HPDE6-E6E7 (cell line): ENCODE measurements at regions not wholly inside any gene's neighbourhood (a gene's known extent, or its start where the extent isn't known, plus 50 kb on each side); places are given as distances from the start of the nearest gene placed in this dataset.

Experiments
- DNase-seq: peaks from one replicate; pipeline ENCODE4 v3.0.0; 2011; ENCODE audit warnings: missing footprints; ENCODE audit errors: extremely low spot score

GRCh38 chr10:29069941-29070340 is 218.9 kb upstream of the LYZL1 start:
- no peak for DNase-seq

GRCh38 chr10:29078919-29079318 is 210.0 kb upstream of the LYZL1 start:
- no peak for DNase-seq

- no peak for DNase-seq
These were observed 207.6 kb upstream of the LYZL1 start for GRCh38 chr10:29081231-29081630.

GRCh38 chr10:29081951-29082685 is 206.8 kb upstream of the LYZL1 start:
- DNase-seq, result no peak

GRCh38 chr10:29083096-29083495 is 205.8 kb upstream of the LYZL1 start:
- no peak for DNase-seq

- DNase-seq, result no peak
These were observed 204.1 kb upstream of the LYZL1 start for GRCh38 chr10:29084681-29085307.

- DNase-seq, result no peak
These were observed 199.8 kb upstream of the LYZL1 start for GRCh38 chr10:29089091-29089490.

- no peak for DNase-seq
These were observed 192.5 kb upstream of the LYZL1 start for GRCh38 chr10:29096303-29096824.

GRCh38 chr10:29098423-29098822 is 190.4 kb upstream of the LYZL1 start:
- no peak for DNase-seq

- no peak for DNase-seq
These were observed 189.9 kb upstream of the LYZL1 start for GRCh38 chr10:29099001-29099400.

- no peak for DNase-seq
These were observed 189.5 kb upstream of the LYZL1 start for GRCh38 chr10:29099415-29099814.

GRCh38 chr10:29100505-29100904 is 188.4 kb upstream of the LYZL1 start:
- no peak for DNase-seq

- no peak for DNase-seq
These were observed 186.6 kb upstream of the LYZL1 start for GRCh38 chr10:29102233-29102632.

GRCh38 chr10:29102636-29103035 is 186.2 kb upstream of the LYZL1 start:
- DNase-seq, result no peak

- DNase-seq, result no peak
These were observed 184.0 kb upstream of the LYZL1 start for GRCh38 chr10:29104661-29105399.

- DNase-seq, result no peak
These were observed 183.2 kb upstream of the LYZL1 start for GRCh38 chr10:29105516-29106215.

GRCh38 chr10:29106287-29106686 is 182.6 kb upstream of the LYZL1 start:
- no peak for DNase-seq

- no peak for DNase-seq
These were observed 180.9 kb upstream of the LYZL1 start for GRCh38 chr10:29107866-29108498.

- no peak for DNase-seq
These were observed 178.9 kb upstream of the LYZL1 start for GRCh38 chr10:29109707-29110571.

- no peak for DNase-seq
These were observed 175.8 kb upstream of the LYZL1 start for GRCh38 chr10:29112827-29113615.
